ENCODE measurements at regions not wholly inside any gene's neighbourhood (a gene's known extent, or its start where the extent isn't known, plus 50 kb on each side); places are given as distances from the start of the nearest gene placed in this dataset.

DNA sequence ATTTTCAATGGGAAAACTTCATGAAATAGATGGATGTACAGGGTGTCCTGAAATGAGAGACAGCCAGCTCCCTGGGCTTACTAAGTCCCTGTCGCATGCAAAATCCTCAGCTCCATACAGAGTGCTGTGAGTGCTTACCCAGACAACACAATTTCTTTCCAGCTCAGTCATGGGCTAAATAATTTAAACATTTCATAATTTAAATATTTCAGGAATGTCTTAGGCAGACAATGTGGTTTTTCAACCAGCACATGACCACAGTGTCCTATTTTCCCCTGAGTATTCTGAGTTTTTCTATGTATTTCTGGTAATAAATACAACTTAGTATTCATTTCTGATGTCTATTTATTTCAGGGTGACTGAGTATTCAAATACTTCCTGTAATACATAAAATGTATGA is 188.5 kb upstream of the SNX2 start:
- no peak overlapping the region for H3K27ac Mint-ChIP-seq (ENCODE audit: unreplicated experiment)
- H3K4me1 Mint-ChIP-seq (ENCODE audit: low read depth, unreplicated experiment): peaks cover 23% of the 10 kb centered on the region
- TF ChIP-seq, protein P1, sequence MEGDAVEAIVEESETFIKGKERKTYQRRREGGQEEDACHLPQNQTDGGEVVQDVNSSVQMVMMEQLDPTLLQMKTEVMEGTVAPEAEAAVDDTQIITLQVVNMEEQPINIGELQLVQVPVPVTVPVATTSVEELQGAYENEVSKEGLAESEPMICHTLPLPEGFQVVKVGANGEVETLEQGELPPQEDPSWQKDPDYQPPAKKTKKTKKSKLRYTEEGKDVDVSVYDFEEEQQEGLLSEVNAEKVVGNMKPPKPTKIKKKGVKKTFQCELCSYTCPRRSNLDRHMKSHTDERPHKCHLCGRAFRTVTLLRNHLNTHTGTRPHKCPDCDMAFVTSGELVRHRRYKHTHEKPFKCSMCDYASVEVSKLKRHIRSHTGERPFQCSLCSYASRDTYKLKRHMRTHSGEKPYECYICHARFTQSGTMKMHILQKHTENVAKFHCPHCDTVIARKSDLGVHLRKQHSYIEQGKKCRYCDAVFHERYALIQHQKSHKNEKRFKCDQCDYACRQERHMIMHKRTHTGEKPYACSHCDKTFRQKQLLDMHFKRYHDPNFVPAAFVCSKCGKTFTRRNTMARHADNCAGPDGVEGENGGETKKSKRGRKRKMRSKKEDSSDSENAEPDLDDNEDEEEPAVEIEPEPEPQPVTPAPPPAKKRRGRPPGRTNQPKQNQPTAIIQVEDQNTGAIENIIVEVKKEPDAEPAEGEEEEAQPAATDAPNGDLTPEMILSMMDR (IDR thresholded peaks at IDR 0.05; ENCODE audit: partially characterized antibody, unreplicated experiment): no peak
- peaks cover 2% of the 10 kb centered on the region for H3K27me3 Mint-ChIP-seq (ENCODE audit: unreplicated experiment)
- no peaks in the 10 kb centered on the region for H3K9me3 Mint-ChIP-seq (ENCODE audit: unreplicated experiment)
- no peak for DNase-seq
- H3K36me3 Mint-ChIP-seq (ENCODE audit: unreplicated experiment): no peaks in the 10 kb centered on the region
- no peak overlapping the region for H3K4me3 Mint-ChIP-seq (ENCODE audit: unreplicated experiment)

DNA sequence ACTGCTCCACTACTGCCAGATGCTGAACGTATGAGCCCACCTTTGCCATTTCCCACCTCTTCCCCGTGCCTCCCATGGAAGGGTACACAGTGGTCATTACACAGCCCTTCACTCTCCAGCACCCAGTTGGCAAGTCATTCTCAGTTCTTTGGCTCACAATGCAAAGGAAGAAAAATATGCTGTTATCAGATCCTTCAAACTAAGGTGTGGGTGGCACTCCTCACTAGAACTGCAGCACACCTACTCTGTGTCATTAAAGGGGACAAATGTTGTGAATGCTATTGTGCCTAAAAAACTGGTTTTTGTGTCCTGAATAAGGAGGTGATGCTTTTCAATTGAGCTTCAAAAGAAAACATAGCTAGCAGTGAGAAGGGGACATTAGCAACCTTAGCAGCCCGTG is 183.1 kb upstream of the SNX2 start:
- no peaks in the 10 kb centered on the region for H3K4me1 Mint-ChIP-seq (ENCODE audit: low read depth, unreplicated experiment)
- H3K36me3 Mint-ChIP-seq (ENCODE audit: unreplicated experiment): no peaks in the 10 kb centered on the region
- H3K27me3 Mint-ChIP-seq (ENCODE audit: unreplicated experiment): no peaks in the 10 kb centered on the region
- H3K4me3 Mint-ChIP-seq (ENCODE audit: unreplicated experiment): no peak overlapping the region
- DNase-seq: no peak
- TF ChIP-seq, protein P1 (IDR thresholded peaks at IDR 0.05; ENCODE audit: partially characterized antibody, unreplicated experiment): no peak
- no peak overlapping the region for H3K27ac Mint-ChIP-seq (ENCODE audit: unreplicated experiment)
- H3K9me3 Mint-ChIP-seq (ENCODE audit: unreplicated experiment): peaks cover 3% of the 10 kb centered on the region

DNA sequence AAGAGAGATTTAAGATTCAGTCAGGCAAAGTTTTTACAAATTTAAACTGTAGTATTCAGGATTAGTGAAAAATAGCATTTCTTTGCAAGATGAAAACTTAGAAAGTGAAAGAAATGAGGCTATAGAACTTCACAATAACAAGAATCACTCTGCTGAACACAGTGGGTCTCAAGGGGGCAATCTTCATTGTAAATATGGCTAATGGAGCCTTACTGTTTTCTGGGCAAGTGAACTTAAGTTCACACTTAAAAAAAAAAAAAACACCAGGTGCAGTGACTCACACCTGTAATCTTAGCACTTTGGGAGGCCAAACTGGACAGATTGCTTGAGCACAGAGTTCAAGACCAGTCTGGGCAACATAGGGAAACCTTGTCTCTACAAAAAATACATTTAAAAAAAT is 175.9 kb upstream of the SNX2 start:
- no peaks in the 10 kb centered on the region for H3K4me1 Mint-ChIP-seq (ENCODE audit: low read depth, unreplicated experiment)
- peaks cover 13% of the 10 kb centered on the region for H3K36me3 Mint-ChIP-seq (ENCODE audit: unreplicated experiment)
- TF ChIP-seq, protein P1 (IDR thresholded peaks at IDR 0.05; ENCODE audit: partially characterized antibody, unreplicated experiment): no peak
- H3K27ac Mint-ChIP-seq (ENCODE audit: unreplicated experiment): no peak overlapping the region
- no peak overlapping the region for H3K4me3 Mint-ChIP-seq (ENCODE audit: unreplicated experiment)
- peaks cover 2% of the 10 kb centered on the region for H3K27me3 Mint-ChIP-seq (ENCODE audit: unreplicated experiment)
- peaks cover 6% of the 10 kb centered on the region for H3K9me3 Mint-ChIP-seq (ENCODE audit: unreplicated experiment)
- DNase-seq: no peak

DNA sequence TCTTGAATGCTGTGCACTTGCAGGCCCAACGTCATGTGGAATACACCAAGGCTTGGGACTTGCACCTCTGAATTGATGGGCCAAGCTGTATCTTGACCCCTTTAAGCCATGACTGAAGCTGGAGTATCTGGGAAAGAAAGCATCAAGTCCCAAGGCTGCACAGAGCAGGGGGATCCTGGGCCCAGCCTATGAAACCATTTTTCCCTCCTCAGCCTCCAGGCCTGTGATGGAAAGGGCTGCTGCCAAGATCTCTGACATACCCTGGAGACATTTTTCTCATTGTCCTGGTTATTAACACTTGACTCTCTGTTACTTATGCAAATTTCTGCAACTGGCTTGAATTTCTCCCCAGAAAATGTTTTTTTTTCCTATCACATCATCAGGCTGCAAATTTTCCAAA is 174.0 kb upstream of the SNX2 start:
- Mint-ChIP-seq H3K27me3 (ENCODE audit: unreplicated experiment) (peaks cover 2% of the 10 kb centered on the region), H3K9me3 (ENCODE audit: unreplicated experiment) (peaks cover 3% of the 10 kb centered on the region), H3K27ac (ENCODE audit: unreplicated experiment) (no peak overlapping the region), H3K4me1 (ENCODE audit: low read depth, unreplicated experiment) (no peaks in the 10 kb centered on the region), H3K36me3 (ENCODE audit: unreplicated experiment) (peaks cover 13% of the 10 kb centered on the region), H3K4me3 (ENCODE audit: unreplicated experiment) (no peak overlapping the region)
- TF ChIP-seq, protein P1 (IDR thresholded peaks at IDR 0.05; ENCODE audit: partially characterized antibody, unreplicated experiment): no peak
- DNase-seq: no peak

DNA sequence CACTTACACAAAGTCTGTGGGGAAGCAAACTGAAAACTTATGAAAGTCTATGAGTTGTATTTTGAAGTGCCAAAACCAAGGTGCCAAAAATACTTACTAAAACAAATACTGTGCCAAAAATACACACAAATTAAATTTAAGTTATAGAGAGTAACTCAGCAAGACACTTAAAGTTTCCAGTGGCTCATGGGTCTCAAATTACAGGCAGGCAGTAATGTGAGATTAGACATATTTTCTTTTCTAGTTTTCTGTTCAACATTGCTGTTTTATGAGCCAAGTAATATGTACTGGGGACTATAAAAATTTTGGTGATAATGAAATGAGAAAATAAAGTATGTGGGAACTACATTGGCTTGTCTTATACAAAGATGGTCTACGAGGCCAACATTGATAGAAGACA is 172.2 kb upstream of the SNX2 start:
- H3K27ac Mint-ChIP-seq (ENCODE audit: unreplicated experiment): no peak overlapping the region
- H3K4me3 Mint-ChIP-seq (ENCODE audit: unreplicated experiment): no peak overlapping the region
- H3K36me3 Mint-ChIP-seq (ENCODE audit: unreplicated experiment): peaks cover 13% of the 10 kb centered on the region
- H3K9me3 Mint-ChIP-seq (ENCODE audit: unreplicated experiment): peaks cover 3% of the 10 kb centered on the region
- TF ChIP-seq, protein P1 (IDR thresholded peaks at IDR 0.05; ENCODE audit: partially characterized antibody, unreplicated experiment): no peak
- H3K4me1 Mint-ChIP-seq (ENCODE audit: low read depth, unreplicated experiment): no peaks in the 10 kb centered on the region
- peaks cover 2% of the 10 kb centered on the region for H3K27me3 Mint-ChIP-seq (ENCODE audit: unreplicated experiment)
- DNase-seq: no peak
